GM18858 (cell line): ENCODE measurements at regions not wholly inside any gene's neighbourhood (a gene's known extent, or its start where the extent isn't known, plus 50 kb on each side); places are given as distances from the start of the nearest gene placed in this dataset.

Source experiments
- ATAC-seq: cut with Tn5 transposase; IDR thresholded peaks from one replicate; pipeline ENCODE4 v1.9.1; 2021; ENCODE audit not compliant: unreplicated experiment

GRCh38 chr14:61940666-61941420 is 178.6 kb downstream of the SNAPC1 start:
- ATAC-seq: no peak

GRCh38 chr14:61941421-61942150 is 179.4 kb downstream of the SNAPC1 start:
- ATAC-seq: no peak

GRCh38 chr14:61948376-61948775 is 186.2 kb downstream of the SNAPC1 start:
- no peak for ATAC-seq

- no peak for ATAC-seq
Measured at GRCh38 chr14:61950340-61950739, 188.1 kb downstream of the SNAPC1 start.

- ATAC-seq: no peak
Measured at GRCh38 chr14:61953602-61954001, 191.4 kb downstream of the SNAPC1 start.

- no peak for ATAC-seq
Measured at GRCh38 chr14:61954306-61954705, 192.1 kb downstream of the SNAPC1 start.

- ATAC-seq: no peak
Measured at GRCh38 chr14:61956517-61956916, 194.3 kb downstream of the SNAPC1 start.

GRCh38 chr14:61959348-61959747 is 197.1 kb downstream of the SNAPC1 start:
- no peak for ATAC-seq

- no peak for ATAC-seq
Measured at GRCh38 chr14:61961369-61961768, 199.1 kb downstream of the SNAPC1 start.

- ATAC-seq: no peak
Measured at GRCh38 chr14:61963926-61964325, 201.7 kb downstream of the SNAPC1 start.

- ATAC-seq: no peak
Measured at GRCh38 chr14:61965030-61965745, 203.0 kb downstream of the SNAPC1 start.

- ATAC-seq: no peak
Measured at GRCh38 chr14:61968207-61968606, 206.0 kb downstream of the SNAPC1 start.

GRCh38 chr14:61972711-61973110 is 210.5 kb downstream of the SNAPC1 start:
- no peak for ATAC-seq

- ATAC-seq: no peak
Measured at GRCh38 chr14:61973981-61974380, 211.8 kb downstream of the SNAPC1 start.

- no peak for ATAC-seq
Measured at GRCh38 chr14:61977217-61977616, 215.0 kb downstream of the SNAPC1 start.

- no peak for ATAC-seq
Measured at GRCh38 chr14:61988240-61988639, 226.0 kb downstream of the SNAPC1 start.

- ATAC-seq: no peak
Measured at GRCh38 chr14:61992139-61992538, 229.9 kb downstream of the SNAPC1 start.

- no peak for ATAC-seq
Measured at GRCh38 chr14:61992926-61993325, 230.7 kb downstream of the SNAPC1 start.

GRCh38 chr14:61994589-61994988 is 232.4 kb downstream of the SNAPC1 start:
- no peak for ATAC-seq

GRCh38 chr14:61996753-61997152 is 234.5 kb downstream of the SNAPC1 start:
- no peak for ATAC-seq

- no peak for ATAC-seq
Measured at GRCh38 chr14:61997161-61997560, 234.9 kb downstream of the SNAPC1 start.

- ATAC-seq: no peak
Measured at GRCh38 chr14:62001963-62002362, 239.7 kb downstream of the SNAPC1 start.
